ENCODE measurements at regions not wholly inside any gene's neighbourhood (a gene's known extent, or its start where the extent isn't known, plus 50 kb on each side); places are given as distances from the start of the nearest gene placed in this dataset.

GRCh38 chr2:207399301-207399700, 130.5 kb upstream of the CREB1 start (continued):
- TF ChIP-seq PRDM15 (CRISPR knock-in tag; IDR thresholded peaks at IDR 0.05) (no peak), TAF1 (IDR thresholded peaks at IDR 0.05; ENCODE audit: borderline replicate concordance, low read depth, low read length) (no peak), POU2F2 (IDR thresholded peaks at IDR 0.05; ENCODE audit: borderline replicate concordance, low read depth, low read length) (no peak), FOXK2 (IDR thresholded peaks at IDR 0.05) (no peak)

- ChIA-PET SMC1A (ENCODE audit: uncharacterized antibody, unreplicated experiment) (interaction anchor here (1.2 kb wide), 1 partner anchor 19 kb away, joined by 5 read pairs; no protein-coding TSS in a partner anchor), CTCF (interaction anchor here (1.5 kb wide), 1 partner anchor 9 kb away, joined by 3 read pairs; no protein-coding TSS in a partner anchor), RAD21 (ENCODE audit: unreplicated experiment) (no interaction called here), POLR2A (interaction anchor here (1.0 kb wide), 1 partner anchor 63 kb away, joined by 4 read pairs; no protein-coding TSS in a partner anchor)
- no peak for DNase-seq (ENCODE audit: low read depth, low spot score)
- Histone ChIP-seq H3K4me2 (ENCODE audit: control insufficient read depth, insufficient read depth) (no peak overlapping the region), H3K9me3 (replicated peaks; ENCODE audit: control insufficient read depth, insufficient read depth, low read length) (no peaks in the 10 kb centered on the region), H3K79me2 (ENCODE audit: control insufficient read depth, insufficient read depth, low read length) (no peaks in the 10 kb centered on the region), H3K4me1 (ENCODE audit: control insufficient read depth, insufficient read depth, low read length) (no peaks in the 10 kb centered on the region), H3K9ac (ENCODE audit: control insufficient read depth, insufficient read depth, low read length) (no peak overlapping the region), H2AFZ (ENCODE audit: control insufficient read depth, low read depth, low read length) (no peak overlapping the region), H4K20me1 (ENCODE audit: control insufficient read depth, insufficient read depth) (no peaks in the 10 kb centered on the region), H3K27ac (ENCODE audit: control insufficient read depth, insufficient read depth) (no peak overlapping the region), H3K4me3 (no peak overlapping the region), H3K36me3 (ENCODE audit: control insufficient read depth in 2 of 2, insufficient read depth in 2 of 2, low read length in 1 of 2) (no peaks in the 10 kb centered on the region), H3K27me3 (replicated peaks in 1 of 2; ENCODE audit: control insufficient read depth in 2 of 2, insufficient read depth in 2 of 2, low read length in 1 of 2) (no peaks in the 10 kb centered on the region; a peak in 1 of 4 replicates)
- intact Hi-C loops (cut with micrococcal nuclease; ENCODE audit: unreplicated experiment): no loop called here
- in situ Hi-C loops (cut with MboI): no loop called here
- no TSS peak for BruUV-seq (replicated peaks)
- no peak for ATAC-seq
- no peak for FAIRE-seq
- TF ChIP-seq NFXL1 (IDR thresholded peaks at IDR 0.05; ENCODE audit: borderline replicate concordance) (no peak), RELB (IDR thresholded peaks at IDR 0.05; ENCODE audit: low read depth) (no peak), ATF3 (IDR thresholded peaks at IDR 0.05; ENCODE audit: borderline replicate concordance, extremely low read depth, low read depth, low read length) (no peak), SKIL (IDR thresholded peaks at IDR 0.05; ENCODE audit: low read depth, poor library complexity, severe bottlenecking) (no peak), BCLAF1 (IDR thresholded peaks at IDR 0.05) (no peak), GABPA (IDR thresholded peaks at IDR 0.05; ENCODE audit: low read depth) (no peak), BHLHE40 (IDR thresholded peaks at IDR 0.05; ENCODE audit: borderline replicate concordance in 1 of 2, low read depth in 2 of 2, low read length in 1 of 2) (no peak)
Measured at GRCh38 chr2:207401338-207401737, 128.4 kb upstream of the CREB1 start.

Data from GM12878 (cell line).